ENCODE measurements at regions not wholly inside any gene's neighbourhood (a gene's known extent, or its start where the extent isn't known, plus 50 kb on each side); places are given as distances from the start of the nearest gene placed in this dataset.
"Not testable (repeated sequence)": the region's sequence is repeated elsewhere in the genome, so short reads cannot be mapped to it uniquely, and the experiment has no call there.

- H4K91ac ChIP-seq (ENCODE audit: insufficient read length, low read depth, low read length); DNase-seq; H3K36me3 Mint-ChIP-seq (ENCODE audit: insufficient read depth in 1 of 3, low read depth in 3 of 3); H3K18ac ChIP-seq (ENCODE audit: insufficient read length, low read depth, low read length); H3K14ac ChIP-seq (ENCODE audit: insufficient read depth, low read length); H4K20me1 ChIP-seq (ENCODE audit: control insufficient read depth, insufficient read depth, insufficient read length); H4K5ac ChIP-seq (ENCODE audit: insufficient read length, low read depth, low read length); H3K4ac ChIP-seq (ENCODE audit: low read depth, low read length); H3K9me3 ChIP-seq (ENCODE audit: control insufficient read depth, low read depth, low read length); H3K27me3 ChIP-seq (ENCODE audit: insufficient read depth, low read length); H3K23ac ChIP-seq (ENCODE audit: insufficient read length, low read depth, low read length); H3K4me3 Mint-ChIP-seq; H3K79me2 ChIP-seq (ENCODE audit: insufficient read depth, low read length); H4K8ac ChIP-seq (replicated peaks; ENCODE audit: insufficient read length, low read depth, low read length); H3K9ac ChIP-seq (ENCODE audit: extremely low read depth, insufficient read length, low read length); H3K27me3 Mint-ChIP-seq (ENCODE audit: low read depth); H2BK120ac ChIP-seq (ENCODE audit: low read depth, low read length, poor library complexity, severe bottlenecking); H3K4me2 ChIP-seq (ENCODE audit: insufficient read depth, insufficient read length, low read length); H3K9me3 Mint-ChIP-seq; H3K23me2 ChIP-seq (ENCODE audit: insufficient read length, low read depth, low read length, poor library complexity, severe bottlenecking); H3K79me1 ChIP-seq (ENCODE audit: insufficient read depth, low read depth, low read length, poor library complexity, severe bottlenecking); H2AFZ ChIP-seq (ENCODE audit: low read length); H3K4me1 Mint-ChIP-seq; H3T11ph ChIP-seq (ENCODE audit: low read length); H2AK5ac ChIP-seq (ENCODE audit: insufficient read length, low read length); H2BK5ac ChIP-seq (ENCODE audit: insufficient read length, low read length); H2BK12ac ChIP-seq (ENCODE audit: insufficient read length, low read depth, low read length); H3K4me1 ChIP-seq (ENCODE audit: insufficient read depth, low read length); H3K56ac ChIP-seq (ENCODE audit: insufficient read length, low read depth, low read length); H2BK20ac ChIP-seq (ENCODE audit: low read depth, low read length, poor library complexity, severe bottlenecking); H3K27ac ChIP-seq (ENCODE audit: insufficient read length, low read depth, low read length); H3K27ac Mint-ChIP-seq; H2BK15ac ChIP-seq (ENCODE audit: low read depth, low read length): not testable (repeated sequence)
- WGBS (ENCODE audit: extremely low coverage, insufficient read length, low lambda C conversion rate), result no CpG with 5 or more reads among the region's 2 CpGs
Observed at GRCh38 chr1:146537775-146538373, 309.1 kb upstream of the NOTCH2NLA start.

DNA sequence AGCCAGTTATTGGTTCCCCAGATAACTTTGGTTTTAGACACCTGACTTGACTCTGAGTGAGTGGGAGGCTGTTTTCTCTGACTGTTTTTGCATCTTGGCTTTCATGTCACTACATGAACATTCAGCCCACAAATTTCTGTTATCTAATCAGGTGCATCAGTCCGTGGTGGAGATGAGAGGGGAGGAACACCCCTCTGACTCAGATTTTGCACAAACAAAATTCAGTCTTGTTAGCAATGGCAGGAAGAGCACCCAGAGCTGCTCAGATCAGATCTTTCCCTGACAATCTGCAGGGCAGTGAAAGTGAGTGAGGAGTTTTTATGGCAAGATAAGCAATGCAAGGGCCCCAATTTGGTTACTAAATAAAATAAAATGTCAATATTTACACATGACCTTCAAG, 307.2 kb upstream of the NOTCH2NLA start:
- H3K79me1 ChIP-seq (ENCODE audit: insufficient read depth, low read depth, low read length, poor library complexity, severe bottlenecking); H3K27me3 Mint-ChIP-seq (ENCODE audit: low read depth); H3K14ac ChIP-seq (ENCODE audit: insufficient read depth, low read length); H2BK12ac ChIP-seq (ENCODE audit: insufficient read length, low read depth, low read length); H3K27ac Mint-ChIP-seq; H3K4me1 ChIP-seq (ENCODE audit: insufficient read depth, low read length); H3K56ac ChIP-seq (ENCODE audit: insufficient read length, low read depth, low read length); H3K18ac ChIP-seq (ENCODE audit: insufficient read length, low read depth, low read length); H3K9ac ChIP-seq (ENCODE audit: extremely low read depth, insufficient read length, low read length); H3K27ac ChIP-seq (ENCODE audit: insufficient read length, low read depth, low read length); H3K9me3 ChIP-seq (ENCODE audit: control insufficient read depth, low read depth, low read length); H3K36me3 Mint-ChIP-seq (ENCODE audit: insufficient read depth in 1 of 3, low read depth in 3 of 3); H2BK15ac ChIP-seq (ENCODE audit: low read depth, low read length); H3K4ac ChIP-seq (ENCODE audit: low read depth, low read length); H3K27me3 ChIP-seq (ENCODE audit: insufficient read depth, low read length); H4K5ac ChIP-seq (ENCODE audit: insufficient read length, low read depth, low read length); H3K4me3 Mint-ChIP-seq; H4K20me1 ChIP-seq (ENCODE audit: control insufficient read depth, insufficient read depth, insufficient read length); H4K91ac ChIP-seq (ENCODE audit: insufficient read length, low read depth, low read length); H3K79me2 ChIP-seq (ENCODE audit: insufficient read depth, low read length); H2BK5ac ChIP-seq (ENCODE audit: insufficient read length, low read length); H3K4me2 ChIP-seq (ENCODE audit: insufficient read depth, insufficient read length, low read length); H3T11ph ChIP-seq (ENCODE audit: low read length); H3K9me3 Mint-ChIP-seq; H2AFZ ChIP-seq (ENCODE audit: low read length); H3K4me1 Mint-ChIP-seq; DNase-seq; H3K23ac ChIP-seq (ENCODE audit: insufficient read length, low read depth, low read length); H2BK20ac ChIP-seq (ENCODE audit: low read depth, low read length, poor library complexity, severe bottlenecking); H4K8ac ChIP-seq (replicated peaks; ENCODE audit: insufficient read length, low read depth, low read length); H2BK120ac ChIP-seq (ENCODE audit: low read depth, low read length, poor library complexity, severe bottlenecking); H2AK5ac ChIP-seq (ENCODE audit: insufficient read length, low read length); H3K23me2 ChIP-seq (ENCODE audit: insufficient read length, low read depth, low read length, poor library complexity, severe bottlenecking): not testable (repeated sequence)
- WGBS (ENCODE audit: extremely low coverage, insufficient read length, low lambda C conversion rate), result no CpG with 5 or more reads among the region's 1 CpG
